Lower leg skin (tissue), 4 donors: ENCODE measurements at regions not wholly inside any gene's neighbourhood (a gene's known extent, or its start where the extent isn't known, plus 50 kb on each side); places are given as distances from the start of the nearest gene placed in this dataset.

ENCODE experiments used
- DNase-seq, 2 donors: peaks; one replicate each; pipeline ENCODE4 v3.0.0-alpha.2; 2019; ENCODE audit warnings: low spot score in 2 of 2
- H3K4me3 ChIP-seq: fragments of 200-600 bp; sonication (generic); 2 replicates; pipeline ENCODE4 v1.5.1; 2017; ENCODE audit warnings: mild to moderate bottlenecking, low read depth; ENCODE audit not compliant: poor library complexity, severe bottlenecking
- CTCF ChIP-seq, 3 donors: fragments of 450-650 bp; IDR thresholded peaks; one replicate each; pipeline ENCODE4 v1.5.1; 2016; ENCODE audit warnings: antibody characterized with exemption in 3 of 3, mild to moderate bottlenecking in 3 of 3, moderate library complexity in 2 of 3
- POLR2A ChIP-seq, 2 donors: fragments of 450-650 bp; IDR thresholded peaks; one replicate each; pipeline ENCODE4 v1.6.1; 2016 to 2017; ENCODE audit warnings: antibody characterized with exemption in 2 of 2, mild to moderate bottlenecking in 1 of 2, moderate library complexity in 1 of 2
- WGBS, 2 donors: methylation state at CpG; one replicate each; pipeline ENCODE4 v1.1.5; 2018; 5-methylcytosine and 5-hydroxymethylcytosine counted together
- intact Hi-C: fragments of 100-400 bp; cut with DNase I; formaldehyde crosslinking; loops from one replicate; pipeline ENCODE4 v1.15.0; 2023; ENCODE audit warnings: low total_unique reads

GRCh38 chr21:38718481-38718880 lies 87.2 kb upstream of the ETS2 start:
- no peak overlapping the region for H3K4me3 ChIP-seq
- no peak for TF ChIP-seq CTCF (IDR thresholded peaks at IDR 0.05)
- WGBS, 2 donors = 78 to 86% methylated on average over 3 of the region's 3 CpGs
- intact Hi-C loops = no loop called here
- DNase-seq = no peak

DNA sequence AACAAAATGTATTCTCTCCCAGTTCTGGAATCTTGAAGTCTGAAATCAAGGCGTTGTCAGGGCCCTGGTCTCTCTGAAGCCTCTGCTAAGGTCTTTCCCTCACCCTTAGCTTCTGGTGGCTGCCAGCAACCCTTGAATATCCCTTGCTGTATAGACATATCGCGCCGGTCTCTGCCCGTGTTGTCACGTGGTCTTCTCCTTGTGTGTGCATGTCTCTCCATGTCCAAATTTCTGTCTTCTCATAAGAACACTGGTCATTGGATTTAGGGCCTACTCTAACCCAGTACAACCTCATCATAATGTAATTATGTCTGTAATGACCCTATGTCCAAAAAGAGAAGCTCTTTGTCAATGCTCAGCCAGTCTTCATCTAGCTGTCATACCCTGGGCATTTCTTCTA lies 85.7 kb upstream of the ETS2 start:
- WGBS, 2 donors = 95 to 98% methylated on average over 6 of the region's 6 CpGs
- H3K4me3 ChIP-seq = no peak overlapping the region
- intact Hi-C loops = no loop called here
- DNase-seq = no peak
- TF ChIP-seq CTCF (IDR thresholded peaks at IDR 0.05) (no peak), POLR2A (IDR thresholded peaks at IDR 0.05) (no peak)

- H3K4me3 ChIP-seq = no peak overlapping the region
- TF ChIP-seq POLR2A (IDR thresholded peaks at IDR 0.05) (no peak), CTCF (IDR thresholded peaks at IDR 0.05) (no peak)
- DNase-seq = no peak
- WGBS, 2 donors = 80 to 86% methylated on average over 6 of the region's 6 CpGs
- intact Hi-C loops = no loop called here
Observed at GRCh38 chr21:38721055-38721454, 84.7 kb upstream of the ETS2 start.

DNA sequence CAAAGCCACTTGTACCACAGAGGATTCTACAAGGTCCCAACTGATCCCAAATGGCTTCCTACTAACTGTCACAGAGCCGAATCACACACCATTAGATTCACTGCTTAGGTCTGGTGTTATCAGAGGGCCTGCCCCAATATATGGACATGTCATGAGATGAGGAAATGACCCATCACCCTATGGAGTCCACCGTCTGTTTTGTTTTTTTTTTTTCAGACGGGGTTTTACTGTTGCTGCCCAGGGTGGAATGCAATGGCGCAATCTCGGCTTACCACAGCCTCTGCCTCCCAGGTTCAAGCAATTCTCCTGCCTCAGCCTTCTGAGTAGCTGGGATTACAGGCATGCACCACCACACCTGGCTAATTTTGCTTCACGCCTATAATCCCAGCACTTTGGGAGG lies 83.8 kb upstream of the ETS2 start:
- WGBS, 2 donors = 89 to 95% methylated on average over 6 of the region's 6 CpGs
- intact Hi-C loops = no loop called here
- no peak for TF ChIP-seq POLR2A (IDR thresholded peaks at IDR 0.05)
- TF ChIP-seq CTCF (IDR thresholded peaks at IDR 0.05) = no peak
- H3K4me3 ChIP-seq = no peak overlapping the region
- no peak for DNase-seq

- no peak for DNase-seq
- no peak overlapping the region for H3K4me3 ChIP-seq
- intact Hi-C loops = no loop called here
- 85 to 89% methylated on average over 5 of the region's 5 CpGs for WGBS, 2 donors
- TF ChIP-seq CTCF (IDR thresholded peaks at IDR 0.05) (no peak), POLR2A (IDR thresholded peaks at IDR 0.05) (no peak)
Observed at GRCh38 chr21:38725196-38726157, 80.3 kb upstream of the ETS2 start.
